ENCODE measurements at regions not wholly inside any gene's neighbourhood (a gene's known extent, or its start where the extent isn't known, plus 50 kb on each side); places are given as distances from the start of the nearest gene placed in this dataset.
"Not testable (repeated sequence)": the region's sequence is repeated elsewhere in the genome, so short reads cannot be mapped to it uniquely, and the experiment has no call there.

- H3K9me3 ChIP-seq = peaks cover 0 to 15% (median 9%) of the 10 kb centered on the region in 3 donors
- no peaks in the 10 kb centered on the region for H3K4me1 ChIP-seq
- H3K27me3 ChIP-seq = no peaks in the 10 kb centered on the region
- no peak overlapping the region for H3K27ac ChIP-seq
- H3K4me3 ChIP-seq = no peak overlapping the region
- no peaks in the 10 kb centered on the region for H3K36me3 ChIP-seq
- intact Hi-C loops (cut with DNase I; ENCODE audit: low total_unique reads) = no loop called here
- no peak for TF ChIP-seq CTCF (IDR thresholded peaks at IDR 0.05)
- DNase-seq = no peak
These were observed 299.4 kb downstream of the DNAJB9 start for GRCh38 chr7:108869070-108869469.

GRCh38 chr7:108875139-108875538, 305.5 kb downstream of the DNAJB9 start:
- H3K9me3 ChIP-seq = peaks cover 0 to 11% (median 10%) of the 10 kb centered on the region in 3 donors
- DNase-seq = no peak
- H3K4me3 ChIP-seq = no peak overlapping the region
- no peaks in the 10 kb centered on the region for H3K36me3 ChIP-seq
- intact Hi-C loops (cut with DNase I; ENCODE audit: low total_unique reads) = no loop called here
- H3K4me1 ChIP-seq = no peaks in the 10 kb centered on the region
- no peaks in the 10 kb centered on the region for H3K27me3 ChIP-seq
- TF ChIP-seq CTCF (IDR thresholded peaks at IDR 0.05) = no peak
- H3K27ac ChIP-seq = no peak overlapping the region

GRCh38 chr7:108890862-108891261, 321.2 kb downstream of the DNAJB9 start:
- Histone ChIP-seq H3K27me3 (no peaks in the 10 kb centered on the region), H3K4me3 (no peak overlapping the region), H3K4me1 (no peaks in the 10 kb centered on the region), H3K36me3 (no peaks in the 10 kb centered on the region), H3K9me3 (no peaks in the 10 kb centered on the region), H3K27ac (no peak overlapping the region)
- intact Hi-C loops (cut with DNase I; ENCODE audit: low total_unique reads) = no loop called here
- no peak for DNase-seq
- TF ChIP-seq CTCF (IDR thresholded peaks at IDR 0.05) = no peak

GRCh38 chr7:108908456-108908855, 338.8 kb downstream of the DNAJB9 start:
- H3K4me3 ChIP-seq = no peak overlapping the region
- H3K4me1 ChIP-seq = no peaks in the 10 kb centered on the region
- DNase-seq = no peak
- intact Hi-C loops (cut with DNase I; ENCODE audit: low total_unique reads) = no loop called here
- no peak overlapping the region for H3K27ac ChIP-seq
- no peak for TF ChIP-seq CTCF (IDR thresholded peaks at IDR 0.05)
- H3K36me3 ChIP-seq = no peaks in the 10 kb centered on the region
- H3K27me3 ChIP-seq = no peaks in the 10 kb centered on the region
- H3K9me3 ChIP-seq = no peaks in the 10 kb centered on the region

- Histone ChIP-seq H3K27ac (no peak overlapping the region), H3K27me3 (no peaks in the 10 kb centered on the region), H3K36me3 (no peaks in the 10 kb centered on the region), H3K4me3 (no peak overlapping the region), H3K4me1 (no peaks in the 10 kb centered on the region), H3K9me3 (peaks cover 0 to 5% (median 4%) of the 10 kb centered on the region in 3 donors)
- intact Hi-C loops (cut with DNase I; ENCODE audit: low total_unique reads) = no loop called here
- no peak for DNase-seq
- no peak for TF ChIP-seq CTCF (IDR thresholded peaks at IDR 0.05)
These were observed 341.3 kb downstream of the DNAJB9 start for GRCh38 chr7:108911016-108911415.

- no peaks in the 10 kb centered on the region for H3K9me3 ChIP-seq
- H3K36me3 ChIP-seq = no peaks in the 10 kb centered on the region
- H3K27me3 ChIP-seq = no peaks in the 10 kb centered on the region
- intact Hi-C loops (cut with DNase I; ENCODE audit: low total_unique reads) = no loop called here
- no peaks in the 10 kb centered on the region for H3K4me1 ChIP-seq
- H3K27ac ChIP-seq = no peak overlapping the region
- no peak overlapping the region for H3K4me3 ChIP-seq
- TF ChIP-seq CTCF (IDR thresholded peaks at IDR 0.05) = no peak
- no peak for DNase-seq
These were observed 350.8 kb downstream of the DNAJB9 start for GRCh38 chr7:108920490-108920889.

- H3K9me3 ChIP-seq; H3K4me1 ChIP-seq; H3K36me3 ChIP-seq; H3K27ac ChIP-seq; H3K4me3 ChIP-seq; H3K27me3 ChIP-seq; intact Hi-C loops (cut with DNase I; ENCODE audit: low total_unique reads); DNase-seq: not testable (repeated sequence)
These were observed 373.4 kb downstream of the DNAJB9 start for GRCh38 chr7:108943048-108943447.

Measured in tibial artery (tissue), 4 donors.